OCI-LY3 (cell line): ENCODE measurements at regions not wholly inside any gene's neighbourhood (a gene's known extent, or its start where the extent isn't known, plus 50 kb on each side); places are given as distances from the start of the nearest gene placed in this dataset.
"Not testable (repeated sequence)": the region's sequence is repeated elsewhere in the genome, so short reads cannot be mapped to it uniquely, and the experiment has no call there.

Source experiments
- H2AFZ ChIP-seq: fragments of 200-600, 300-600 bp; shearing (Covaris generic); 2 replicates; pipeline ENCODE4 v1.6.0; 2014; ENCODE audit warnings: antibody characterized with exemption, low read depth, low read length
- H3K27ac ChIP-seq: fragments of 200-600, 300-600 bp; sonication (generic); 2 replicates; pipeline ENCODE4 v1.5.1; 2014; ENCODE audit warnings: mild to moderate bottlenecking, low read length, moderate library complexity, mixed read lengths
- H3K27me3 ChIP-seq: fragments of 200-600, 300-600 bp; sonication (generic); 2 replicates; pipeline ENCODE4 v1.6.1; 2014; ENCODE audit warnings: low read depth, low read length, mixed read lengths
- H3K36me3 ChIP-seq: fragments of 200-600, 300-600 bp; sonication (generic); replicated peaks from 2 replicates; pipeline ENCODE3; 2014; ENCODE audit warnings: low read depth, low read length, mixed read lengths
- H3K4me1 ChIP-seq: fragments of 300-600, 200-600 bp; sonication (generic); 2 replicates; pipeline ENCODE4 v1.6.1; 2014; ENCODE audit warnings: low read length, mixed read lengths
- H3K4me2 ChIP-seq: fragments of 200-600, 300-600 bp; sonication (generic); 2 replicates; pipeline ENCODE4 v1.6.1; 2014; ENCODE audit warnings: low read length, mixed read lengths
- H3K4me3 ChIP-seq: fragments of 300-600, 200-600 bp; sonication (generic); 2 replicates; pipeline ENCODE4 v1.5.1; 2014; ENCODE audit warnings: antibody characterized with exemption, mild to moderate bottlenecking, low read length, moderate library complexity
- H3K79me2 ChIP-seq: fragments of 300-600, 200-600 bp; shearing (Covaris generic); 2 replicates; pipeline ENCODE4 v1.6.1; 2014; ENCODE audit warnings: mild to moderate bottlenecking, low read length, mixed read lengths
- H3K9ac ChIP-seq: fragments of 300-600, 200-600 bp; shearing (Covaris generic); 2 replicates; pipeline ENCODE4 v1.6.0; 2014; ENCODE audit warnings: mild to moderate bottlenecking, low read length, moderate library complexity
- H3K9me3 ChIP-seq: fragments of 200-600, 300-600 bp; shearing (Covaris generic); 2 replicates; pipeline ENCODE4 v1.6.1; 2014; ENCODE audit warnings: low read length, mixed read lengths; ENCODE audit not compliant: insufficient read depth
- H4K20me1 ChIP-seq: fragments of 200-600, 300-600 bp; sonication (generic); 2 replicates; pipeline ENCODE4 v1.6.1; 2016; ENCODE audit warnings: low read length, mixed read lengths; ENCODE audit not compliant: insufficient read depth
- CTCF ChIP-seq: fragments of 200-600, 300-600 bp; sonication (generic); IDR thresholded peaks from 2 replicates; pipeline ENCODE4 v1.5.1; 2014; ENCODE audit warnings: antibody characterized with exemption, low read length, low read depth
- EZH2phosphoT487 ChIP-seq: fragments of 200-600 bp; shearing (Covaris generic); IDR thresholded peaks from 2 replicates; pipeline ENCODE4 v1.6.1; 2018; ENCODE audit warnings: antibody characterized with exemption, mixed run types, low read depth

DNA sequence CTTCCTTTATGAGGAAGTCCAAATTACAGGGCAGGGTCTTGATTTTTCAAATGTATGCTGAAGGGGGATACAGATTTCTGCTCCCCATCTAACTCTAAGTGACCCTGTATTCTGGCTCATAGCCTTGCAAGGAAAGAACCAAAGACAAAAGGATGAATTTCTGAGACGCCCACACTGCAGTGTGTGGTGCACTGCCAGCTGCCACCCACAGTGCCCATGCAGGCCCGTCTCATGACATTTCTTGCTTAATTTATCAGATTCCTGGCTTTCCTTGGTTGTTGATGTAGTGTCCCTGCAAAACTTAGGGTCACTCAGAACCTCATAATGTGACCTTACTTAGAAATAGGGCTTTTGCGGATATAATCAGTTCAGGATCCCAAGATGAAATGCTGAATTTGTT, 68.0 kb downstream of the CBLN4 start:
- Histone ChIP-seq H2AFZ (no peak overlapping the region), H3K27ac (no peak overlapping the region), H3K36me3 (no peaks in the 10 kb centered on the region), H3K9ac (no peak overlapping the region), H3K4me2 (no peak overlapping the region), H3K9me3 (no peaks in the 10 kb centered on the region), H3K4me3 (no peak overlapping the region), H3K27me3 (no peaks in the 10 kb centered on the region), H4K20me1 (no peaks in the 10 kb centered on the region), H3K4me1 (no peaks in the 10 kb centered on the region), H3K79me2 (no peaks in the 10 kb centered on the region)
- no peak for TF ChIP-seq CTCF
- TF ChIP-seq EZH2phosphoT487 = no peak

DNA sequence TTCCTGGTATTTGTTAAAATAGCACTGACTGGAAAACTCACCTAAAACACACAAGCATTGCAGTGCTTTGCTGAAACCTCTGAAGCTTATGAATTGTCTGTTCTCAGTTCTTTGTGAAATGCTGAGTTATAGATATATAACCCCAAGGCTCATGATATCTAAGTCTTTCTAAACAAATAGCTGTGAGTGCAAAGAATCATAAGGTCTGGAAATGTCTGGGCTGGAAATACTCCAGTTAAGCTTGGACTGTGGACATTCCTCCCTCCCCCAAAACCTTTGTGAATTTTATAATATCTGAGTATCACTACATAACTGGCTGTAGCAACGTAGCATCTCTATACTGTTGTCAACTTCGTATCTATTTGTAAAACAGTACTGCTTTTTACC, 69.1 kb downstream of the CBLN4 start:
- Histone ChIP-seq H3K27ac (no peak overlapping the region), H4K20me1 (no peaks in the 10 kb centered on the region), H3K4me2 (no peak overlapping the region), H3K9ac (no peak overlapping the region), H3K36me3 (no peaks in the 10 kb centered on the region), H2AFZ (no peak overlapping the region), H3K9me3 (no peaks in the 10 kb centered on the region), H3K27me3 (no peaks in the 10 kb centered on the region), H3K4me3 (no peak overlapping the region), H3K4me1 (no peaks in the 10 kb centered on the region), H3K79me2 (no peaks in the 10 kb centered on the region)
- no peak for TF ChIP-seq EZH2phosphoT487
- TF ChIP-seq CTCF = no peak

DNA sequence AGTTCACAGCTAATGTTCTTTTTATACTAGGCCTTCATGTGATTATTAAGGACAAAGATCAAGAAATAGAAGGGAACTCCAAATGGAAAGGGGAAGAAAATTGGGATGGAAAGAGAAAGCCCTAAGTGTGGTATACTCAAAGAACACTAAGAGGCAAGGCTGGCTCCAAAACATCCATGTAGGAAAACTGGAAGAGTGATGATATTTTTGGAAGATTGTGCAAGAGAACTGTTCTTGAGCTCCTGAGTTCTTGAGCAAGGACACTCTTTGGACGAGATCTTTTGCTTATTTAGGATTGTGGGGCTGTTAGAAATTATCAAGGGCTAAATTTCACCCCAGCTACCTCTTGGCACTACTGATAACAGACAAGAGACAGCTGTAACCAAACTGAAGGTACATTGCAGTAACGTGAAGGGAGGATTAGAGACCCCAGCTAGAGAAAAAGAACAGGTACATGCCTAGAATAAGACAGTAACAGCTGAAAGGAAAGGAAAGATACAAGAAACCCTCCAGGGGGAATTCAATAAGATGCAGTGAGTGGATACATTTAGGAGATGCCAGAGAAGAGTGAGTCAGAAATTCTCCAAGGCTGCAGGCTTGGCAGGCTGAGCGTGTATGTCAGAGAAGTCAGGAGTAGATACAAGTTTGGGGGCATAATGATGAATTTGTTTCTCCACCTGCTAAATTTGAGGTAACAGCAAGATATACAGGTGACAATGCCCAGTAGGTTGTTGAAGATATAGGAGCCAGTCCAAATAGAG, 69.7 kb downstream of the CBLN4 start:
- H3K4me3 ChIP-seq = no peak overlapping the region
- no peak overlapping the region for H3K27ac ChIP-seq
- no peaks in the 10 kb centered on the region for H3K79me2 ChIP-seq
- H3K9ac ChIP-seq = no peak overlapping the region
- no peak for TF ChIP-seq CTCF
- no peak for TF ChIP-seq EZH2phosphoT487
- H3K4me2 ChIP-seq = no peak overlapping the region
- H3K27me3 ChIP-seq = no peaks in the 10 kb centered on the region
- no peak overlapping the region for H2AFZ ChIP-seq
- H4K20me1 ChIP-seq = no peaks in the 10 kb centered on the region
- no peaks in the 10 kb centered on the region for H3K9me3 ChIP-seq
- no peaks in the 10 kb centered on the region for H3K36me3 ChIP-seq
- no peaks in the 10 kb centered on the region for H3K4me1 ChIP-seq

DNA sequence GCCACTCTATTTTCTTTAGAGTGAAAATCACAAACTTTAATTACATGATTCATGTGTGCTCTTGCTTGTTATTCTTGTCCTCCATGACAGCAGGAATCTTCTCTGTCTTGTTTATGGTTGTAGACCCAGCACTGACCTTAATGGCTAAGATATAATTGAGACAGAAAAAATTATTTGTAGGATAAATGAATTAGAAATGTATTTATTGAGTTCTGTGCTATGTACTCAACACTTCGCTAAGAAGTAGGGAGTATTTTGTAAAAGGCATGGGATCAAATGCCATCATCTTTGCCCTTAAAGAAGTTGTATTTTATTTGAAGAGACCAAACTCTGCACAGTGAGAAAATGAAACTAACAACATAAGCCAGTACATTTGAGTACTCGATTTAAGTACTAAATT, 71.2 kb downstream of the CBLN4 start:
- H3K4me1 ChIP-seq = no peaks in the 10 kb centered on the region
- H3K4me2 ChIP-seq = no peak overlapping the region
- no peaks in the 10 kb centered on the region for H3K27me3 ChIP-seq
- no peak overlapping the region for H3K27ac ChIP-seq
- no peak for TF ChIP-seq CTCF
- no peak for TF ChIP-seq EZH2phosphoT487
- H3K9ac ChIP-seq = no peak overlapping the region
- H3K36me3 ChIP-seq = no peaks in the 10 kb centered on the region
- no peak overlapping the region for H2AFZ ChIP-seq
- no peaks in the 10 kb centered on the region for H4K20me1 ChIP-seq
- no peaks in the 10 kb centered on the region for H3K79me2 ChIP-seq
- no peaks in the 10 kb centered on the region for H3K9me3 ChIP-seq
- no peak overlapping the region for H3K4me3 ChIP-seq

- H4K20me1 ChIP-seq, H3K4me1 ChIP-seq, H3K9ac ChIP-seq, H3K9me3 ChIP-seq, H2AFZ ChIP-seq, H3K27ac ChIP-seq, H3K4me2 ChIP-seq, H3K79me2 ChIP-seq, H3K27me3 ChIP-seq, H3K4me3 ChIP-seq, H3K36me3 ChIP-seq: not testable (repeated sequence)
Measured at GRCh38 chr20:55930876-55931275, 74.4 kb downstream of the CBLN4 start.
